HEK293 (cell line): ENCODE measurements at regions not wholly inside any gene's neighbourhood (a gene's known extent, or its start where the extent isn't known, plus 50 kb on each side); places are given as distances from the start of the nearest gene placed in this dataset.

Source experiments
- CTCF ChIA-PET: fragments of 350-600 bp; formaldehyde crosslinking; extraction: SDS; loops from one replicate; lab custom pipeline; 2021; ENCODE audit warnings: antibody characterized with exemption; lab: Yijun Ruan, JAX
- POLR2A ChIA-PET: fragments of 300-600 bp; formaldehyde crosslinking; extraction: SDS; loops from one replicate; lab custom pipeline; 2020; ENCODE audit warnings: antibody characterized with exemption, inconsistent platforms; lab: Yijun Ruan, JAX
- H3K27ac ChIP-seq: fragments of 200-500 bp; sonication (Bioruptor generic); 2 replicates; pipeline ENCODE4 v1.5.1; 2014; ENCODE audit warnings: low read depth, low read length, control low read depth, inconsistent platforms; ENCODE audit errors: extremely low read depth
- H3K36me3 ChIP-seq, 2 experiments: fragments of 200-500 bp in 1 of 2; sonication (Bioruptor generic) in 1 of 2; 1 replicate in 1 of 2; 2 replicates in 1 of 2; pipeline ENCODE4 v1.5.1; 2014 to 2017; ENCODE audit warnings: inconsistent platforms in 2 of 2, low read length in 2 of 2; ENCODE audit not compliant: control insufficient read depth in 2 of 2, insufficient read depth in 1 of 2
- H3K4me1 ChIP-seq: fragments of 200-500 bp; sonication (Bioruptor generic); 2 replicates; pipeline ENCODE4 v1.5.1; 2014; ENCODE audit warnings: mild to moderate bottlenecking, low read length, inconsistent platforms; ENCODE audit not compliant: control insufficient read depth, insufficient read depth
- H3K4me3 ChIP-seq: 2 replicates; pipeline ENCODE4 v1.5.1; 2011; ENCODE audit warnings: low read depth, mild to moderate bottlenecking, control low read depth, low read length, moderate library complexity
- H3K9me3 ChIP-seq: fragments of 200-500 bp; sonication (Bioruptor generic); 2 replicates; pipeline ENCODE4 v1.5.1; 2014; ENCODE audit warnings: low read depth, low read length, inconsistent platforms; ENCODE audit not compliant: control insufficient read depth, insufficient read depth
- EGR2 ChIP-seq: fragments of 450-650 bp; formaldehyde crosslinking; IDR thresholded peaks from 2 replicates; pipeline ENCODE4 v1.5.1; 2016; ENCODE audit warnings: low read depth, missing biosample characterization, missing genetic modification characterization
- IKZF3 ChIP-seq: fragments of 450-650 bp; IDR thresholded peaks from 2 replicates; pipeline ENCODE4 v1.5.0; 2018; ENCODE audit warnings: missing biosample characterization, mild to moderate bottlenecking, missing genetic modification characterization, moderate library complexity
- KLF1 ChIP-seq: fragments of 450-650 bp; formaldehyde crosslinking; IDR thresholded peaks from 2 replicates; pipeline ENCODE4 v1.5.1; 2016; ENCODE audit warnings: missing biosample characterization, missing genetic modification characterization
- ZBTB17 ChIP-seq: fragments of 450-650 bp; formaldehyde crosslinking; IDR thresholded peaks from 2 replicates; pipeline ENCODE4 v1.5.1; 2016; ENCODE audit warnings: missing biosample characterization, missing genetic modification characterization
- ZBTB20 ChIP-seq: fragments of 450-650 bp; formaldehyde crosslinking; IDR thresholded peaks from 2 replicates; pipeline ENCODE4 v1.5.1; 2016; ENCODE audit warnings: missing biosample characterization, missing genetic modification characterization
- ZBTB21 ChIP-seq: fragments of 450-650 bp; formaldehyde crosslinking; IDR thresholded peaks from 2 replicates; pipeline ENCODE4 v1.5.1; 2017; ENCODE audit warnings: missing biosample characterization, missing genetic modification characterization
- ZBTB7A ChIP-seq: fragments of 450-650 bp; formaldehyde crosslinking; IDR thresholded peaks from 2 replicates; pipeline ENCODE4 v1.5.1; 2016; ENCODE audit warnings: low read depth, missing biosample characterization, missing genetic modification characterization
- ZNF10 ChIP-seq: fragments of 450-650 bp; formaldehyde crosslinking; IDR thresholded peaks from 2 replicates; pipeline ENCODE4 v1.5.1; 2017; ENCODE audit warnings: missing biosample characterization, missing genetic modification characterization
- ZNF157 ChIP-seq: fragments of 450-650 bp; formaldehyde crosslinking; IDR thresholded peaks from 2 replicates; pipeline ENCODE4 v1.5.1; 2016; ENCODE audit warnings: missing biosample characterization, missing genetic modification characterization
- ZNF248 ChIP-seq: fragments of 450-650 bp; formaldehyde crosslinking; IDR thresholded peaks from 2 replicates; pipeline ENCODE4 v1.5.1; 2017; ENCODE audit warnings: missing biosample characterization, missing genetic modification characterization
- ZNF266 ChIP-seq: fragments of 450-650 bp; formaldehyde crosslinking; IDR thresholded peaks from 2 replicates; pipeline ENCODE4 v1.5.1; 2016; ENCODE audit warnings: missing biosample characterization, missing genetic modification characterization, low read depth
- ZNF280C ChIP-seq: fragments of 450-650 bp; formaldehyde crosslinking; IDR thresholded peaks from 2 replicates; pipeline ENCODE4 v1.5.1; 2016; ENCODE audit warnings: missing biosample characterization, missing genetic modification characterization
- ZNF449 ChIP-seq: fragments of 450-650 bp; formaldehyde crosslinking; IDR thresholded peaks from 2 replicates; pipeline ENCODE4 v1.5.1; 2017; ENCODE audit warnings: missing biosample characterization, mild to moderate bottlenecking, missing genetic modification characterization, moderate library complexity
- ZNF558 ChIP-seq: fragments of 450-650 bp; formaldehyde crosslinking; IDR thresholded peaks from 2 replicates; pipeline ENCODE4 v1.5.1; 2016; ENCODE audit warnings: missing biosample characterization, missing genetic modification characterization
- ZNF561 ChIP-seq: fragments of 450-650 bp; IDR thresholded peaks from 2 replicates; pipeline ENCODE4 v1.5.1; 2018; ENCODE audit warnings: missing biosample characterization, missing genetic modification characterization, borderline replicate concordance
- ZNF704 ChIP-seq: fragments of 450-650 bp; formaldehyde crosslinking; IDR thresholded peaks from 2 replicates; pipeline ENCODE4 v1.5.1; 2016; ENCODE audit warnings: missing biosample characterization, missing genetic modification characterization
- ZNF76 ChIP-seq: fragments of 450-650 bp; formaldehyde crosslinking; IDR thresholded peaks from 2 replicates; pipeline ENCODE4; 2016; ENCODE audit warnings: low read depth, missing biosample characterization, missing genetic modification characterization, borderline replicate concordance
- ZNF837 ChIP-seq: fragments of 450-650 bp; formaldehyde crosslinking; IDR thresholded peaks from 2 replicates; pipeline ENCODE4 v1.5.1; 2016; ENCODE audit warnings: missing biosample characterization, missing genetic modification characterization

- ChIA-PET CTCF (interaction anchor here (0.7 to 1.3 kb wide), 2 partner anchors 12 to 51 kb away, joined by 3 read pairs; no protein-coding TSS in a partner anchor), POLR2A (no interaction called here)
- TF ChIP-seq ZNF561 (tag by site-specific recombination) = no peak
- Histone ChIP-seq H3K36me3 (no peaks in the 10 kb centered on the region), H3K9me3 (no peaks in the 10 kb centered on the region), H3K4me3 (no peak overlapping the region), H3K27ac (no peak overlapping the region), H3K4me1 (no peaks in the 10 kb centered on the region)
Measured at GRCh38 chr2:59961746-59962145, 591.7 kb downstream of the BCL11A start.

- H3K27ac ChIP-seq = no peak overlapping the region
- no peaks in the 10 kb centered on the region for H3K36me3 ChIP-seq
- H3K4me3 ChIP-seq = no peak overlapping the region
- CTCF ChIA-PET = no interaction called here
- no peaks in the 10 kb centered on the region for H3K9me3 ChIP-seq
- POLR2A ChIA-PET = no interaction called here
- H3K4me1 ChIP-seq = no peaks in the 10 kb centered on the region
- TF ChIP-seq ZNF10 (tag by site-specific recombination) (no peak), ZBTB7A (no peak), ZNF280C (no peak), ZBTB20 (no peak), ZNF157 (tag by site-specific recombination) (no peak), EGR2 (tag by site-specific recombination) (no peak), KLF1 (tag by site-specific recombination) (no peak), IKZF3 (tag by site-specific recombination) (no peak), ZNF248 (tag by site-specific recombination) (no peak)
Measured at GRCh38 chr2:59959944-59960343, 593.5 kb downstream of the BCL11A start.

GRCh38 chr2:59957504-59957903 is 596.0 kb downstream of the BCL11A start:
- POLR2A ChIA-PET = no interaction called here
- CTCF ChIA-PET = no interaction called here
- no peak overlapping the region for H3K27ac ChIP-seq
- H3K4me3 ChIP-seq = no peak overlapping the region
- no peak for TF ChIP-seq ZNF266 (tag by site-specific recombination)
- no peak for TF ChIP-seq ZNF76 (tag by site-specific recombination)
- TF ChIP-seq ZNF837 (tag by site-specific recombination) = no peak
- no peak for TF ChIP-seq KLF1 (tag by site-specific recombination)
- no peak for TF ChIP-seq ZBTB21 (tag by site-specific recombination)
- no peak for TF ChIP-seq ZBTB17 (tag by site-specific recombination)
- TF ChIP-seq ZNF558 (tag by site-specific recombination) = no peak
- no peak for TF ChIP-seq ZNF449 (tag by site-specific recombination)
- TF ChIP-seq ZNF704 (tag by site-specific recombination) = no peak
- H3K9me3 ChIP-seq = no peaks in the 10 kb centered on the region
- H3K36me3 ChIP-seq = no peaks in the 10 kb centered on the region
- H3K4me1 ChIP-seq = no peaks in the 10 kb centered on the region
